Bronchial epithelial cell (primary cell): ENCODE measurements at regions not wholly inside any gene's neighbourhood (a gene's known extent, or its start where the extent isn't known, plus 50 kb on each side); places are given as distances from the start of the nearest gene placed in this dataset.

Experiments
- DNase-seq: peaks from one replicate; pipeline ENCODE4 v3.0.0-alpha.2; 2010; ENCODE audit warnings: low read depth
- FAIRE-seq: peaks from 2 replicates; lab custom pipeline; 2011; peaks lifted over from hg19 to GRCh38; lab: Jason Lieb, UNC
- H3K27me3 ChIP-seq: 2 replicates; pipeline ENCODE4 v1.5.1; 2011; ENCODE audit warnings: low read length; ENCODE audit not compliant: control insufficient read depth, insufficient read depth
- H3K36me3 ChIP-seq: 2 replicates; pipeline ENCODE4 v1.5.1; 2011; ENCODE audit warnings: low read length; ENCODE audit not compliant: control insufficient read depth, insufficient read depth
- H3K4me3 ChIP-seq: 2 replicates; pipeline ENCODE4 v1.5.1; 2011; ENCODE audit warnings: mild to moderate bottlenecking, low read depth, low read length, control low read depth
- TF ChIP-seq, protein P1 (sequence below): IDR thresholded peaks from 2 replicates; pipeline ENCODE4 v1.5.1; 2011; ENCODE audit warnings: mild to moderate bottlenecking, moderate library complexity, low read length, control low read depth, inconsistent platforms; ENCODE audit not compliant: insufficient read depth, severe bottlenecking

DNA sequence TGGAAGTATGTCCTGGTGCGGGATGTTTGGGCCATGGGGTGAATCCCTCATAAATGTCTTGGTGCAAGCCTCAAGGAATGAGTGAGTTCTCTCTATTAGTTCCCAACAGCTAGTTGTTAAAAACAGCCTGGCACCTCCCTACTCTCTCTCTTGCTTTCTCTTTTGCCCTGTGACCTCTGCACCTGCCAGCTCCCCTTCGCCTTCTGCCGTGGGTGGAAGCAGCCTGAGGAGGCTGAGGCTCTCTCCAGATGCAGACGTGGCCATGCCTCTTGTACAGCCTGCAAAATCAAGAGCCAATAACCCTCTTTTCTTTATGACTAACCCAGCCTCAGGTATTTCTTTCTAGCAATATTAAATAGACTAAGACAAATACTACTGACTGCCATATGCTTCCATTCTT lies 210.3 kb downstream of the POM121L12 start:
- Histone ChIP-seq H3K4me3 (no peak overlapping the region), H3K36me3 (no peaks in the 10 kb centered on the region), H3K27me3 (no peaks in the 10 kb centered on the region)
- FAIRE-seq (no peak), DNase-seq (no peak)
- TF ChIP-seq, protein P1, sequence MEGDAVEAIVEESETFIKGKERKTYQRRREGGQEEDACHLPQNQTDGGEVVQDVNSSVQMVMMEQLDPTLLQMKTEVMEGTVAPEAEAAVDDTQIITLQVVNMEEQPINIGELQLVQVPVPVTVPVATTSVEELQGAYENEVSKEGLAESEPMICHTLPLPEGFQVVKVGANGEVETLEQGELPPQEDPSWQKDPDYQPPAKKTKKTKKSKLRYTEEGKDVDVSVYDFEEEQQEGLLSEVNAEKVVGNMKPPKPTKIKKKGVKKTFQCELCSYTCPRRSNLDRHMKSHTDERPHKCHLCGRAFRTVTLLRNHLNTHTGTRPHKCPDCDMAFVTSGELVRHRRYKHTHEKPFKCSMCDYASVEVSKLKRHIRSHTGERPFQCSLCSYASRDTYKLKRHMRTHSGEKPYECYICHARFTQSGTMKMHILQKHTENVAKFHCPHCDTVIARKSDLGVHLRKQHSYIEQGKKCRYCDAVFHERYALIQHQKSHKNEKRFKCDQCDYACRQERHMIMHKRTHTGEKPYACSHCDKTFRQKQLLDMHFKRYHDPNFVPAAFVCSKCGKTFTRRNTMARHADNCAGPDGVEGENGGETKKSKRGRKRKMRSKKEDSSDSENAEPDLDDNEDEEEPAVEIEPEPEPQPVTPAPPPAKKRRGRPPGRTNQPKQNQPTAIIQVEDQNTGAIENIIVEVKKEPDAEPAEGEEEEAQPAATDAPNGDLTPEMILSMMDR = no peak

DNA sequence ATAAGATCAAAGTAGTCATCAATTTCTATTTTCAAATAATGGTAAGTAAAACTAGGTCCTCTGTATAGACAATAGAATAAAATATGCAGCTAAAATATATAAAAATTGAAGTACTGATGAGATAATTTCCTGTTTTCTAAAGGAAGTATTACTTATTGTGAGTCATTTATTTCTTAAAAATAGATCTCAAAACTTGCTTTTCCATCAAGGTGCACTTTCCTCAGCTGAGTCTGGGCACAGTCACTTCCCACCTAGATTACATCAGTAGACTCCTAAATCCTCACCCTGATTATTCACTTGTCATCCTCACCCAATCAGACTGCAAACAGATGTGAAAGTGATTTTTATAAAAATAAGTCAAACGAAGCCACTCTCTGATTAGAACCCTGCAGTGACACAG lies 211.5 kb downstream of the POM121L12 start:
- H3K27me3 ChIP-seq = no peaks in the 10 kb centered on the region
- FAIRE-seq = no peak
- no peaks in the 10 kb centered on the region for H3K36me3 ChIP-seq
- peak; percentile 1 for DNase-seq
- TF ChIP-seq, protein P1 = no peak
- no peak overlapping the region for H3K4me3 ChIP-seq

DNA sequence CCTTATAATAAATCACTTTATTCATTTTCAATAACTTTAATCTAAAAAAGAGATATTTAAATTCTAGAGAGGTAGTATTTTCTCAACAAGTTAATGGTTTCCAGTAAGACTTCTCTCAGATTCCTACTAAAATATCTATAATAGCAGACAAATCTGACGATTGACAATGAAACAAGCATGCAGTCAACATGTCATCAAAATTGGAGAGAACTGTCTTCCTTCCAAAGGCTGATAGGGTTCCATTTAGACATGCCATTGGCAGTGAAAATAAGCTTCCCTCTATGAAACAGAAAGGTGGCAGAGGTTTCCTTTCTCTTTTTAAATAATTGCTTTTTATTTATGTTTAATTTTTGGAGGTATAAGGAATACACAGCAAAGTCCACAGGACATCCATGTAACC lies 217.1 kb downstream of the POM121L12 start:
- FAIRE-seq (no peak), DNase-seq (no peak)
- Histone ChIP-seq H3K4me3 (no peak overlapping the region), H3K36me3 (no peaks in the 10 kb centered on the region), H3K27me3 (no peaks in the 10 kb centered on the region)
- TF ChIP-seq, protein P1 = no peak

DNA sequence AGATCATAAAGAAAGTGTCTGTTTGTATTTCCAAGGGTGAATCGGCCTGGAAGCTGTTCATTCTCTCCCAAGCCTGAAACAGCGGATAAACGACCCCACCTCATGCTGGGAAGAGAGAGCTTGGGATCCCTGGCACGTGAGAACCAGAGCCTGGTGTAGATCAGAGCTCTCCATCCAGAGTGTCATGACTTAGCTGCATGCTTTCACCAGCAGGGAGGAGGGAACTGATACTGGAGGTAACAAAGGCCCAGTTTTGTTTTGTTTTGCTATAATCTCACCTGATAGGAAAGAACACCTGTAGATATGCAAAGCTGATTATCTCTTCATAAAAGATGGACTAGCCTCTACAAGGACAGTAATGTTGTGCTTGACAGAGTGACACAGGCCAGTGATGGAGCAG lies 236.6 kb downstream of the POM121L12 start:
- H3K4me3 ChIP-seq = no peak overlapping the region
- no peak for FAIRE-seq
- no peak for DNase-seq
- TF ChIP-seq, protein P1 = no peak
- no peaks in the 10 kb centered on the region for H3K27me3 ChIP-seq
- no peaks in the 10 kb centered on the region for H3K36me3 ChIP-seq

DNA sequence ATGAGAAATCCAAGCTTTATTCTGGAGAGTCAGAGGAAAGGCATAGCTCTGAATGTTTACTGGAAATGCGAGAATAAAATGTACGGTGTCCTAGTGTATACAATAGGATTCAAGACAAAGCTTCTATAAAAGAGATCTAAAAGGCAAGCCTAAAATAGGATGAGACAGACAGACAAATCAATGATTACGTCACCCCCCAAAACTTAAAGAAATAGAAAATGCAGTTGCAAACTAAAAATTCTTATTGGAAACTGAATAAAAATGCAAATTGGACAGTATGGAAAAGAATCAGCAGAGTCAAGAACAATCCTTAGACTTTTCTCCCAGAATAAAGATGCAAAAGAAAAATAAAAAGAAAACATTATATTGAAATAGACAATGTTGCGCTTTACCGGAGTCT lies 245.9 kb downstream of the POM121L12 start:
- FAIRE-seq (no peak), DNase-seq (no peak)
- TF ChIP-seq, protein P1 = no peak
- Histone ChIP-seq H3K36me3 (no peaks in the 10 kb centered on the region), H3K4me3 (no peak overlapping the region), H3K27me3 (no peaks in the 10 kb centered on the region)

DNA sequence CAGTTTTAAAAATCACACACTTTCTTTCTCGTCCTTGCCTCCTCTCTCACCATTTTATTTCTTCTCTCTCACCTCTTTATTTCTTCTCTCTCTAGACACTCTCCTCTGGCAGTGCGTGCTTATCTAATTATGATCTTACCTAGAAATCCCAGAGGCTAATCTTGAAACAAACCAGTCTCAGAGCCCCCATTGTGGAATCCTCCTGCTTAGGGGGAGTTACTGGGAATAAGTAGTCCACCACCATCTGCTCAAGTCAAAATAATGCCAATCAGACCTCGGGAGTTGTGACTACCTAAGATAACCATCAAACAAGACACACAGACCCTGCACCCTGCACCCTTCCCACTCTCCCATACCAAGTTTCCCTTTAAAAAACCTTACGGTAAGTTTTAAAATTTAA lies 256.9 kb downstream of the POM121L12 start:
- H3K36me3 ChIP-seq = no peaks in the 10 kb centered on the region
- FAIRE-seq = no peak
- no peak for DNase-seq
- TF ChIP-seq, protein P1 = no peak
- H3K4me3 ChIP-seq = no peak overlapping the region
- no peaks in the 10 kb centered on the region for H3K27me3 ChIP-seq
